ENCODE measurements at regions not wholly inside any gene's neighbourhood (a gene's known extent, or its start where the extent isn't known, plus 50 kb on each side); places are given as distances from the start of the nearest gene placed in this dataset.
"Not testable (repeated sequence)": the region's sequence is repeated elsewhere in the genome, so short reads cannot be mapped to it uniquely, and the experiment has no call there.

DNA sequence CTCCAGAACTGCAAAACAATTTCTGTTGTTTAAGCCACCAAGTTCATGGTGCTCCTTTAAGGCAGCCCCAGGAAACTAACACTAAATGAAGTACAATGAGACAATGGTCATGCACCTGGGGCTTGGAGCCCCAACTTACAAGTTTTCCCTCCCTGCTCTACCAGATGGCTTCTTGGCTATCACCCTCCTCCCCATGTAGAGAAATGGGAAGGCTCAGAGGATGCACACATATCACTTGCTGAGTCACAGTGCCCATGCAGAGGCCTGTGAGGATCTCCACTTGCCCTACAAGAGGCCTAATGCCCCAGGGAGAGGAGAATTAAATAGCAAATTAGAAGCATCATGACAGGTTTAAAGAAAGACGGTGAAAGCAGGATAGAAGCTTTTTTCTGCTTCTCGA, 270.9 kb downstream of the TTC32 start:
- Histone ChIP-seq H3K27me3 (ENCODE audit: insufficient read depth in 3 of 3, low read length in 2 of 3) (no peaks in the 10 kb centered on the region), H3K9me3 (peaks cover 6% of the 10 kb centered on the region), H3K36me3 (ENCODE audit: insufficient read depth in 1 of 2, low read depth in 1 of 2) (no peaks in the 10 kb centered on the region), H3K27ac (no peak overlapping the region), H3K4me1 (no peaks in the 10 kb centered on the region), H3K4me3 (no peak overlapping the region)
- intact Hi-C loops (cut with DNase I) = no loop called here
- ATAC-seq (no peak), DNase-seq (no peak)
- TF ChIP-seq CTCF (IDR thresholded peaks at IDR 0.05) = no peak
- WGBS, 3 donors = 91 to 99% (median 93%) methylated on average over 2 of the region's 2 CpGs

- Histone ChIP-seq H3K27me3 (ENCODE audit: insufficient read depth in 3 of 3, low read length in 2 of 3) (no peaks in the 10 kb centered on the region), H3K27ac (no peak overlapping the region), H3K36me3 (ENCODE audit: insufficient read depth in 1 of 2, low read depth in 1 of 2) (no peaks in the 10 kb centered on the region), H3K9me3 (peaks cover 6% of the 10 kb centered on the region), H3K4me1 (no peaks in the 10 kb centered on the region), H3K4me3 (no peak overlapping the region)
- ATAC-seq (no peak), DNase-seq (no peak)
- intact Hi-C loops (cut with DNase I) = no loop called here
- no peak for TF ChIP-seq CTCF (IDR thresholded peaks at IDR 0.05)
These were observed 268.9 kb upstream of the OSR1 start for GRCh38 chr2:19627359-19627758.

DNA sequence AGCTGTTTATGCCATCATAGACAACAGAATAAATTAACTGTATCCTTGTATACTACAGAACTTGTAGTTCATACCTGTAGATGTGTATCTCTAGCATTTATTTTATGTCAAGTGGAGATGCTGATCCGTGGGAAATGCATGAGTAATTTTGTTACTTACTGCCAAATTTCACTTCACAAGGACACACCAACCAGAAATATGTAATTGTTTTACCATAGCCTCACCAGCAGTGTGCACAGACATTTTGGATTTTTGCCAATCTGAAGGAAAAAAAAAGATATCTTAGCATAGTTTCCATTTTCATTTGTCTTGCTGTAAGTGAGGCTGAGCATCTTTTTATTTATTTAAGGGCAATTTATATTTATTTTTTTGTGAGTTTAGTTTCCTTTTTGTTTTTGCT, 265.1 kb upstream of the OSR1 start:
- no peaks in the 10 kb centered on the region for H3K36me3 ChIP-seq (ENCODE audit: insufficient read depth in 1 of 2, low read depth in 1 of 2)
- H3K4me3 ChIP-seq = no peak overlapping the region
- intact Hi-C loops (cut with DNase I) = no loop called here
- H3K4me1 ChIP-seq = no peaks in the 10 kb centered on the region
- H3K9me3 ChIP-seq = peaks cover 6% of the 10 kb centered on the region
- no peak overlapping the region for H3K27ac ChIP-seq
- ATAC-seq (no peak), DNase-seq (no peak)
- no peak for TF ChIP-seq CTCF (IDR thresholded peaks at IDR 0.05)
- no peaks in the 10 kb centered on the region for H3K27me3 ChIP-seq (ENCODE audit: insufficient read depth in 3 of 3, low read length in 2 of 3)
- WGBS, 3 donors = 14 to 24% (median 20%) methylated on average over 1 of the region's 1 CpG

GRCh38 chr2:19617257-19617848, 258.9 kb upstream of the OSR1 start:
- peaks cover 11% of the 10 kb centered on the region for H3K9me3 ChIP-seq
- TF ChIP-seq CTCF (IDR thresholded peaks at IDR 0.05) = no peak
- intact Hi-C loops (cut with DNase I) = no loop called here
- H3K4me3 ChIP-seq = no peak overlapping the region
- no peak overlapping the region for H3K27ac ChIP-seq
- no peaks in the 10 kb centered on the region for H3K4me1 ChIP-seq
- H3K27me3 ChIP-seq (ENCODE audit: insufficient read depth in 3 of 3, low read length in 2 of 3) = peaks cover 0 to 2% (median 0%) of the 10 kb centered on the region in 3 donors
- no peaks in the 10 kb centered on the region for H3K36me3 ChIP-seq (ENCODE audit: insufficient read depth in 1 of 2, low read depth in 1 of 2)
- DNase-seq (no peak), ATAC-seq (peak in 1 of 4 donors; percentile 28)
- 25 to 79% (median 62%) methylated on average over 1 of the region's 1 CpG for WGBS, 3 donors

DNA sequence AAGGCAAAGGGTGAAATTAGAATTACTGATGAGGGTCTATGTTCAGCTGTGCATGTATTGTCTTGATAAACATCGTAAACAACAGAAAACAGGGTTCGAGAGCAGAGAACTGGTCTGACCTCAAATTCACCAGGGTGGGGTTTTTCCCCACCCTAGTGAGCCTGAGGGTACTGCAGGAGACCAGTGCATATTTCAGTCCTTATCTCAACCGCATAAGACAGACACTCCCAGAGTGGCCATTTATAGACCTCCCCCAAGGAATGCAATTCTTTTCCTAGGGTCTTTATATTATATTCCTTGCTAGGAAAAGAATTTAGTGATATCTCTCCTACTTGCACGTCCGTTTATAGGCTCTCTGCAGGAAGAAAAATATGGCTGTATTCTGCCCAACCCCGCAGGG, 257.0 kb upstream of the OSR1 start:
- H3K27ac ChIP-seq; intact Hi-C loops (cut with DNase I); H3K27me3 ChIP-seq (ENCODE audit: insufficient read depth in 3 of 3, low read length in 2 of 3); H3K4me1 ChIP-seq; H3K4me3 ChIP-seq; H3K36me3 ChIP-seq (ENCODE audit: insufficient read depth in 1 of 2, low read depth in 1 of 2); ATAC-seq; DNase-seq: not testable (repeated sequence)
- 85 to 93% (median 91%) methylated on average over 6 of the region's 6 CpGs for WGBS, 3 donors
- peaks cover 11% of the 10 kb centered on the region for H3K9me3 ChIP-seq
